GM21360 (cell line): ENCODE measurements at regions not wholly inside any gene's neighbourhood (a gene's known extent, or its start where the extent isn't known, plus 50 kb on each side); places are given as distances from the start of the nearest gene placed in this dataset.
"Not testable (repeated sequence)": the region's sequence is repeated elsewhere in the genome, so short reads cannot be mapped to it uniquely, and the experiment has no call there.

Source experiments
- ATAC-seq: cut with Tn5 transposase; IDR thresholded peaks from one replicate; pipeline ENCODE4 v1.9.1; 2021; ENCODE audit warnings: mild to moderate bottlenecking, moderate library complexity; ENCODE audit not compliant: unreplicated experiment

DNA sequence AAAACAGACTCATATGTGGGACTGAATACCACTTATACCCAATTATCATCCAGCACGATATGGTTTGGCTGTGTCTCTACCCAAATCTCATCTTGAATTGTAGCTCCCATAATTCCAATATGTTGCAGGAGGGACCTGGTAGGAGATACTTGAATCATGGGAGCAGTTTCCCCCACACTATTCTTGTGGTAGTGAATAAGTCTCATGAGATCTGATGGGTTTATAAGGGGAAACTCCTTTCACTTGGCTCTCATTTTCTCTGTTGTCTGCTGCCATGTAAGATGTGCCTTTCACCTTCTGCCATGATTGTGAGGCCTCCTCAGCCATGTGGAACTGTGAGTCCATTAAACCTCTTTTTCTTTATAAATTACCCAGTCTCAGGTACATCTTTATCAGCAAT lies 91.9 kb upstream of the FNDC3A start:
- ATAC-seq: not testable (repeated sequence)

DNA sequence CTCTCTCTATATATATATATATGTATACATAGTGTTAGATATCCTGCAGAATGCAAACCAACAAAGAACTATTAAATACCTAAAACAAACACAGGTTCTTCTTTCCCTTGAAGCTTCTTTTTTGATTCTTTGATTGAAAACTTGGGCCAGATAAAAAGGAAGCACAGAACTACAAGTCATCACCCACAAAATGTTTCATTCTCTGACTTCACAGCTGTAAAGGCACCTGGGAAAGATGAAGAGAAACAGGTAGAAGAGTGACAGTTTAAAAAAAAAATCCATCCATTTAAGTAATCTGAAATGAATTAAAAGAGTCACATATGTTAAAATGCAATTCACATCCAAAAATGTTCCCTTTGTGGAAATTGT lies 90.7 kb upstream of the FNDC3A start:
- no peak for ATAC-seq

DNA sequence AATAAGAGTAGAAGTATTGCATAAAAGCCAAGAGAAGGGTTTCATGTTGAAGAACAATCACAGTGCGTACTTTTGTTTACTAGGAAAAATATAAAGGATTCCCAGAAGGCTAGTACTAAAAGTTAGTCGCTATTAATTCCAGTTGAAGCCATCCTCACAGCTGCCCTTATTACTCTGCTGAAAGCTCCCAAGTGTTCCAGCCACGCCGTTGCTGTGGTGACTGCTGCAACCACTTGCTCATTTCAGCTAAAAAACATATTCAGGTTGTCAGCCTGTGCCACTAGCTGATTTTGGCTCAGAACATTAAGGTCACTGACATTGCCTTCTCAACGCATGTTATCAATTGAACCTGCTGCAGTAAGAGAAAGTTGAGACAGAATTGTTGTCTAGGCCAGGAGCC lies 87.1 kb upstream of the FNDC3A start:
- ATAC-seq: no peak

DNA sequence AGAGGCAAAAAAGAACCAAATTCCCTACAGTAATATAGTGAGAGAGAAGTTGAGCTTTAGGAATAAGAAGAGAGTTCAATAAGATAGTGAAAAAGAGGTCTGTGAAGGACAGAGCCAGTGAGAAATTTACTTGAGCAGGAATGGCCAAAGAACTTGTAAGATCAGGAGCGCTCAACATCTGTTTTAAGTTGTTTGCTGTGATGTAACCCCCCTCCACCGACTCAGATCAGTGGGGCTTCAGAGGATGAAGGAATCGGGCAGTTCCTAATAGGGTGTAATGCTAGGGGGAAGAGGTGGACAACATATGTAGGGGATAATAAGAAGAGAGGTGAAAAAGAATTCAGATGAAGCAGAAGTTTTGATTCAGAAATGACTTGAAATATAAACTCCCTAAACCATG lies 85.3 kb upstream of the FNDC3A start:
- no peak for ATAC-seq

DNA sequence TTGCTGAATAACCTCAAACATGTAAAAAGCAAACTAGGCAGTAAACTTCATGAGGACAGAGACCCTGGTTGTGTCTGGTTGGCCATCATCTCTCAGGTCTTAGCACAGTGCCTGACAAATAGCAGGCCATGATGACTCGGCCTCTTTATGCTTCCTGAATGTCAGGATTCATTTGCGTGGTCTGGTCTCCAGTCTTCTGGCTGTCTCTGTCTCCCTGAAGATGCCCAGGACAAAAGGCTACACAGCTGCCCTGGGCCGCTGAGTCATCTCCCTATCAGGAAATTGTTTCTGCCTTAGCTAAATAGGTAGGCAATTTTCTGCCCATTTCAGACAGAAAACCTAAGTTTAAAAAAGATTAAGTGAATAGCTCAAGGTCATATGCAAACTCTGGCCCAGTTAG lies 84.1 kb upstream of the FNDC3A start:
- no peak for ATAC-seq

DNA sequence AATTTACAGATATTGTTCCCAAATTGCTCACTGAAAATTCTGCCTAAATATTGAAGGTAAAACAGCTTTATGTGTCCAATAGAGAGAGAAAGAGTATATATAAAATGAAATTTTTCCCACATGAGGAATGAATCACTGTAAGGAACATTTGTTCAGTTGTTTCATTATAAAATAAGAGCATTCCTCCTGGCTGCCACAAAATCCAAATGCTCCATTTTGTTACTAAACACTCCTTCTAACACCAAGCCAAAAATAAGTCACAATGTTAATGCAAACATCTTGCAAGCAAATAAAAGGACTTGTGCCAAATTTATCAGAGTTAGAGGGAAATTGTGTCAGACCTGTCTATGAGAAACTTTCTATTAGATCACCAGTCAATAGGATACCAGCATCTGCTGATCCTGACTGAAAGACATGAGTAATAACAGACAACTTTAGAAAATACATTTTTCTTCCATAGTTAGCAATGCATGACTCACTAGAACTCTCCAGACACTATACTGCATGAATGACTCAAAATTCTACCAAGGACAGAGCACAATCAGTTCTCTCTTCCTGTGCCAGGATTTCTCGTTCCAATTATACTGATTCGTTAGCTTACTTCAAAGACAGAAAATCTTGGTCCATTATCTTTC lies 83.5 kb upstream of the FNDC3A start:
- ATAC-seq: peak; percentile 94

DNA sequence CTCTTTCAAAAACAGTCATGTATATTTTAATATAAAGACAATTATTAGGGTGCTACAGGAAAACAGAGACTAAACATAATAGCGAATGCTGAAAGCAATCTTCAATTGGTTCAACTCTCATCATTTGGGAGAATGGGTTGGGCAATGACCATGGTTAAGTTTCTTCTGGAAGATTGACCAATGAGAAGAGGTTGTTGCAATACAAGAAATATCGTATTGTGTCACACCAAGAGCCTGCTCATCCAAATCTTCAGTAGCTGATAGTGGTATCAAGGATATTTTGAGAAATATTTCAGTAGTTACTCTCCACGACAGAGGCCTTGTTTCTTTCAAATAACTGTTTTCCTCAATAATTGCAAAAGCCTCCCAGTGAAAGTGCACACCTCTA lies 83.0 kb upstream of the FNDC3A start:
- no peak for ATAC-seq

DNA sequence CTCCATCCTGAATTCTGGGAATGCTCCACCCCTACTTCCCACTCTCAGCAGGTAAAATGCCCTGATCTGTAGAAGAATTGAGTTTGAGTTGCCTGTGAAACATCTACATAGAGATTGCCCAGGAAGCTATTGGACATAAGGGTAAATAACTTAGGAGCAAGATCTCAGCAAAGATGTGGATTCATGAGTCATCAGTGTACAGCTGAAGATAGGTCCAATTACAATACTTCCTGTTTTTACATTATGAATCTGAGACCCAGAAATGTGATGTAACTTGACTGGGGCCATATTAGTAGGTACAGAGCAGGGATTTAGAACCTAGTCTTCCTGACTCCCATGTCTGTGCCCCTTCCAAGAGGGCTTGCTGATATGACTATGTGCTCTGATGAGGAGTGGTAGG lies 79.4 kb upstream of the FNDC3A start:
- ATAC-seq: no peak

DNA sequence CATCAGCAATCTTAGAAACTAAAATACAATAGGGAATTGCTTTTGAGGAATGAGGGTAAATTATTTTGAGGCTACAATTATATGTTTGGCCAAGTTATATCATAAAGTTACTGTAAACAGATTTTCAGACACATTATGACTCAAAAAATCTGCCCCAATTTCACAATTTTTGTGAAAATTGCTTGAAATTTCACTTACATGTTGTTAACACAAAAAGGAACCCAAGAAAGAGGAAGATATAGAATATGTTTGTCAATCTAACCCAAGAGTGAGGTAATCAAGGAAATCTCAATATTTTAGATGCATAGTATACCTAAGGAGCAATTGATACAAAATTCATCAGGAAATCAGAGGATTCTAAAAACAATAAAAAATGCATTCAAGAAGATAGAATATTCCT lies 73.9 kb upstream of the FNDC3A start:
- ATAC-seq: no peak

DNA sequence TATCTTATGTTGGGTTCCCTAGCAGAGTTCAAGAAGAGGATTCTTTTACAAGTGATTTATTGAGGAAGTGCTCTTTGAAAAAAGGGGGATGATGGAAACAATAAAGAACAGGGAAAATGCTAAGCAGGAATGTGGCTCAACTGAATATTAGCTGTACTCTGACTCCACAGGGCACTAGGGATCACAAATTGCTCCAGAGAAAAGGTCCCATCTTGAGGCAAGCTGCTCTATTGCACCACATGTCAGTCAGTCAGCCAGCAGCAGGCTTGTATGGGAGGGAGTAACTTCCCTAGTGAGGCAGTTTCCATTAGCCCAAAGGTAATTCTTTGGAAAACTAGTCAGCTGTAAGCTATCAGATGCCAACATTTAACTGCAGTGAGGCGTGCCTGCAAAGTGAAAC lies 73.3 kb upstream of the FNDC3A start:
- ATAC-seq: no peak

DNA sequence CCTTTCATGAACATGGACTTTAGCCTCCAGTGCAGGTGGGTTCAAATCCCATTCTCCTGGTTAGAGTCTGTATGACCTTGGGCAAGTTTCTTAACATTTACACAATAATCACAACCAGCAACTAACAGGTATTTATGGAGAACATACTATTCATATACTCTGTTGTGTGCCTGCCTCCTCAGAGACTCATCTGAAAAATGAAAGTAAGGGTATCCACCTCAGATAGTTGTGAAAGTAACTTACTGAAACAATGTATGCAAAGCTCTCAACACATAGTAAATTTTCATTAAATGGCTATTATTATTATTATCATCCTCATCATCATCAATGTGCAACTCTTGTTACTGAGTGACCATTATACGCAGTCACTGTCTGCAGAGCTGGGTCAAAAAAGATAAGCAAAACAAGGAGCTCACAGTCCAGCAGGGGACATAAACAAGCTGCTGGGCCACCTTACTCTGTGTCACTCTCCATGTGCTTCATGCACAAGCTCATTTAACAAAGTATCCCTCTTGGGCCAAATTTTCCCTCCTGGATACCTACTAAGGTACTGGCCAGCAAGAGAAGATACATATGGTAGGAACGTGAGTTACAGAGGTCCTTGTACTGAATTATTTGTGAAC lies 70.9 kb upstream of the FNDC3A start:
- ATAC-seq: no peak

DNA sequence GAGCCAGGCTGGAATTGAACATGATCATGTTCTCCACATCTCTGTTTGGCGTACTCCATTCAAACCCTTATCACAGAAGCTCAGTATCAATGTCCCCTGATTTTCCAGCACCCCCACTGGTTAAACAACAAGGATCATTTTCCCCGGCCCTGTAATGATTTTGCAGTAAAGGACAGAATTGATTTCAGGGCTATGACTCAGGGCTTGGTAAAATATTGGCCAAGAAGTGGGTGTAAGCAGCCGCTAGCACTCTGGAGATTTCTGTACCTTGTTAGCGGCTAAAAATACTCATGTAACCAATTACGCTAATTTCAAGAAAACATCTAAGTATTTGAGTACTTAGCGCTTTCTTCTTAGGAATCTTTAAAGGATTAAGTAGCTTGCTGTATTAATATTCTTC lies 69.5 kb upstream of the FNDC3A start:
- no peak for ATAC-seq

DNA sequence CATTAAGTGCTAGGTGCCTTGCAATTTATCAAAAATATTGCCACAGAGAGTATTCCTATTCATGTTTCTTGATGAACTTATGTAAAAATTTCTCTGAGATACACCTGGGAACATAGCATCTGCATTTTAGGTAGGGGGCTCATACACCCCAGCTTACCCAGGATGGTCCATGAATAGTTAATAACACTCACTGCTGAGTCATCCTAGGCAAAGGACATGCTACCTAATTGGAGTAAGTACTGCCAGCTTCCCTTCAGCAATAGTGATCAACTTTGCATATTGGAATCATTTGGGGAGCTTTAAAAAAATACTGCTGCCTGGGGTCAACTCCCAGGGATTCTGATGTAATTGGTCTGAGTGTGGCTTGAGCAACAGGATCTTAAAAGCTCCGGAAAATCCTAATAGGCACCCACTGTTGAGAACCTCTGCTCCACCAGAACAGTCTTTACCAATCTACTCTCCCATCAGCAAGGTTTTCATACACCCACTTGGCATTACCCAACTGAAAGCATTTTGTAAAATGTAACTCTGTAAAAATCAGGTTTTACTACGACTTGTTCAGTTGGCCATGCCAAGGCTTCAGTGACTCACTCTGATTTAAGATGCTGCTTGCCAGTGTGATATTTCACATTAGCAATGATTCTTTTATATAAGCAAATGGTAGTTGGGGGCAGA lies 67.2 kb upstream of the FNDC3A start:
- ATAC-seq: no peak

DNA sequence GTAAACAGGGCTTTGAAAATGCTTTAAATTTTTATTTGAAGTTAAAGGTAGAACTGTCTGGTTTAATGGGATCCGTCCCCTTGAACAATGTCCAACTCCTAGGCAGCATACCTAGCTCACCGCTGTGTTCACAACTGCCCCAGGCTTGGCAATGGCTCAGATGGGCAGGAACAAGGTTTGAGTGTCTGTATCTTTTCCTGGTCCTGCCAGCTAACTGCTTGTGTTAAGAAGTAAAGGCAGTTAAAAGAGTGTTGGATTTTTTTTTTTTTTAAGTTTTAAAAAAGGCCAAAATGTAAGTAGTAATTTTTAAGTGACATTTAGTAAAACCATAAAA lies 66.7 kb upstream of the FNDC3A start:
- no peak for ATAC-seq

DNA sequence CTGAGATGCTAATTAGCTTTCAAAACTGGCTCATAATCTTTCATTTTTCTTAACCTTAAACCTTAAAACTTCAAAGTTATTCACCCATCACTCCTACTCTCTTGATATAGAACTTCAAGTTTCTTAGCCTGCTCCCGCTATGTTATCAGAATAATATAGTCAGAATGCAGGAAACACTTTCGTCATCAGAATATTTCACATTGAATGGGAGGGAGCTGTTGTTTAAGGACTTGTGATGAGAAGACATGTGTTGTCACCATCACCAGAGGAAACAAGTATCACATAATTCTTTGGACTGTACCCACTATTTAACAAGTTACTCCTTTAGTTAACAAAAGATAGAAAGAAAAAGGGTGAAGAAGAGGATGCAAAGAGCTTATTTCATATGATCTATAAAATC lies 65.0 kb upstream of the FNDC3A start:
- ATAC-seq: no peak

DNA sequence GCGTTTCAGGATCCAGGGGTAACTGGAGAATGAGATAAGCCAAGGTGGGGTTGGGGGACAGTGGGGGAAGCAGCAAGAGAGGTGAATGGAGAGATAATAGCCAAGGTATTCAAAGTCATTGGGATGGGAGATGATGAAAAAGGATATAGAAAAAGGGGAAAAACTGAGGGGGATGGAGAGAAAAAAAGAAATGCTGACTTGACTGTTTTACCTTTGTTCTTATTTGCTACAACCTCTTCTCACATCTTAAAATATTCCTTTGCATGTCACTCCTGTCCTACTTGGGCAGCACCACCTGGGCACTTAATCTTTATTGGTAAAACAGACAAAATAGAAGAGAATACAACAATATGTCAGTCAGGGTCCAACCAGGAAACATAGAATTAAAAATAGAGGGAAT lies 56.0 kb upstream of the FNDC3A start:
- no peak for ATAC-seq

DNA sequence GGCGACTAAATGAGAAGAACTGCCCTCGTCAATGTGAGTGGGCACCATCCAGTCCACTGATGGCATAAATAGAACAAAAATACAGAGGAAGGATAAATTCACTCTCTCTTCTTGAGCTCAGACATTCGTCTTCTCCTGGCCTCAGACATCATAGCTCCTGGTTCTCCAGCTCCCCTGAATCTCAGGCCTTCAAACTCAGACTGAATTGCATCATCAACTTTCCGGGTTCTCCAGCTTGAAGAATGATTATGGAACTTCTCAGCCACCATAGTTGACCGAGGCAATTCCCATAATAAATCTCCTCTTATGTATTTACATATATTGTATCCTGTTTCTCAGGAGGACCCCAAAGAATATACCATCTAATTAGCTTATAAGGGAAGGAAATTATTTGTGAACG lies 55.0 kb upstream of the FNDC3A start:
- ATAC-seq: no peak

DNA sequence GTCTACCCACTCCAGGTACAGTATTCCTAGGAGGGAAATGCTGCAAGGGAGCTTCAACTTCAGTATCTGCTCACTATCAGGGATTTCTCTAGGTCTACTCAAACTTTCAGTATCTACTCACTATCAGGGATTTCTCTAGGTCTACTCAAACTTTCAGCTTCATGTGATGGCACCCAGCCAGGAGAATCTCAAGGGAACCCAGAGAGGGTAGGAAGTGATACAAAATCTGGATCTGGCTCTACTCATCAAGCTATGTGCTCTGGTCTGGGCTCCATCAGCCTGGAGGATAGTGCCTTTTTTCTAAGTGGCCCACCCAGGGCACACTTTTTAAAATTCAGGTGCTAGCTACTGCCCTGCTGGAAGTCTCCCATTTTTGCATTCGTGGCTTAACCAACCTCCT lies 52.3 kb upstream of the FNDC3A start:
- ATAC-seq: no peak

DNA sequence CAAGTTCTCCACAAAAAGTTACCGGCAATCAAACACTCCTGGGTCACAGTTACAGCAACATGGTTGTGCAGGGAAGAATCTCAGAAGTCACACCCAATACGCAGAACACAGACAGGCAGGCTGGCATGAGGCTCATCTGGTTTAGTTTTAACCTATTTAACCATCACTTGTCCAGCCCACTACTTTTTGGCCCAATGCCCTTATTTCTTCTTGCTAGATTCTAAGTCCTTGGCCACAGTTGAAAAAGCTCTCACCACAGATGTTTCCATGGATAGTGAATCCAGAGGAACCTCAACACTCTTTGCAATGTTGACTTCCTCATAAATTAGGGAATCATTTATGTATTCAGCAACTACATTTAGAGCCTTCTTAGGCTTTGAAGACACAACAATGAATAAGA lies 50.7 kb upstream of the FNDC3A start:
- no peak for ATAC-seq
